OCI-LY1 (cell line): ENCODE measurements at regions not wholly inside any gene's neighbourhood (a gene's known extent, or its start where the extent isn't known, plus 50 kb on each side); places are given as distances from the start of the nearest gene placed in this dataset.

Experiments
- H2AFZ ChIP-seq: fragments of 200-600 bp; sonication (generic), shearing (Covaris generic); 2 replicates; pipeline ENCODE4 v1.6.0; 2014; ENCODE audit warnings: antibody characterized with exemption, mild to moderate bottlenecking, low read length
- H3F3A ChIP-seq: fragments of 200-600 bp; sonication (generic), shearing (Covaris generic); 2 replicates; pipeline ENCODE4 v1.6.0; 2014; ENCODE audit warnings: mild to moderate bottlenecking, antibody characterized with exemption, low read length, moderate library complexity; ENCODE audit not compliant: insufficient read depth
- H3K27ac ChIP-seq: fragments of 200-600 bp; sonication (generic); 2 replicates; pipeline ENCODE4 v1.5.1; 2014; ENCODE audit warnings: low read length, mixed run types, mild to moderate bottlenecking, low read depth; ENCODE audit not compliant: poor library complexity, severe bottlenecking
- H3K27me3 ChIP-seq: fragments of 200-600 bp; sonication (generic); 2 replicates; pipeline ENCODE4 v1.6.0; 2014; ENCODE audit warnings: antibody characterized with exemption, mild to moderate bottlenecking, low read length, moderate library complexity; ENCODE audit not compliant: insufficient read depth
- H3K36me3 ChIP-seq: fragments of 200-600 bp; sonication (generic); 2 replicates; pipeline ENCODE4 v1.6.1; 2014; ENCODE audit warnings: mild to moderate bottlenecking, antibody characterized with exemption, low read length, moderate library complexity, mixed read lengths; ENCODE audit not compliant: insufficient read depth
- H3K4me1 ChIP-seq: fragments of 200-600 bp; sonication (generic); 2 replicates; pipeline ENCODE4 v1.5.1; 2014; ENCODE audit warnings: mild to moderate bottlenecking, low read length, moderate library complexity; ENCODE audit not compliant: insufficient read depth, severe bottlenecking
- H3K4me2 ChIP-seq: fragments of 200-600 bp; sonication (generic), shearing (Covaris generic); 2 replicates; pipeline ENCODE4 v1.6.1; 2014; ENCODE audit warnings: low read length
- H3K4me3 ChIP-seq: fragments of 200-600 bp; sonication (generic); 2 replicates; pipeline ENCODE4 v1.5.1; 2014; ENCODE audit warnings: low read length, low read depth, mild to moderate bottlenecking, mixed read lengths; ENCODE audit not compliant: poor library complexity, severe bottlenecking
- H3K79me2 ChIP-seq: fragments of 200-600 bp; shearing (Covaris generic); 2 replicates; pipeline ENCODE4 v1.6.1; 2016; ENCODE audit warnings: mixed run types, low read length, mixed read lengths; ENCODE audit not compliant: insufficient read depth
- H3K9ac ChIP-seq: fragments of 200-600 bp; sonication (generic), shearing (Covaris generic); 2 replicates; pipeline ENCODE4 v1.6.1; 2014; ENCODE audit warnings: mild to moderate bottlenecking, low read length, mixed read lengths
- H3K9me2 ChIP-seq: fragments of 200-600 bp; sonication (generic), shearing (Covaris generic); 2 replicates; pipeline ENCODE4 v1.6.1; 2014; ENCODE audit warnings: low read depth, mild to moderate bottlenecking, low read length, mixed read lengths
- H3K9me3 ChIP-seq: fragments of 200-600 bp; shearing (Covaris generic); 2 replicates; pipeline ENCODE4 v1.6.1; 2014; ENCODE audit warnings: low read length, mixed read lengths
- H4K20me1 ChIP-seq: fragments of 200-600 bp; sonication (generic), shearing (Covaris generic); 2 replicates; pipeline ENCODE4 v1.6.0; 2016; ENCODE audit warnings: mild to moderate bottlenecking, low read length; ENCODE audit not compliant: insufficient read depth
- EZH2 ChIP-seq: fragments of 200-600 bp; sonication (generic), shearing (Covaris generic); IDR thresholded peaks from 2 replicates; pipeline ENCODE4 v1.8.0; 2017; ENCODE audit warnings: borderline replicate concordance, mixed run types, mild to moderate bottlenecking, antibody characterized with exemption, low read length, moderate library complexity, mixed read lengths
- TF ChIP-seq, protein P1 (sequence below): fragments of 200-600 bp; sonication (generic), shearing (Covaris generic); IDR thresholded peaks from 2 replicates; pipeline ENCODE4 v1.5.1; 2017; ENCODE audit warnings: mild to moderate bottlenecking, antibody characterized with exemption, low read length, moderate library complexity, mixed read lengths

DNA sequence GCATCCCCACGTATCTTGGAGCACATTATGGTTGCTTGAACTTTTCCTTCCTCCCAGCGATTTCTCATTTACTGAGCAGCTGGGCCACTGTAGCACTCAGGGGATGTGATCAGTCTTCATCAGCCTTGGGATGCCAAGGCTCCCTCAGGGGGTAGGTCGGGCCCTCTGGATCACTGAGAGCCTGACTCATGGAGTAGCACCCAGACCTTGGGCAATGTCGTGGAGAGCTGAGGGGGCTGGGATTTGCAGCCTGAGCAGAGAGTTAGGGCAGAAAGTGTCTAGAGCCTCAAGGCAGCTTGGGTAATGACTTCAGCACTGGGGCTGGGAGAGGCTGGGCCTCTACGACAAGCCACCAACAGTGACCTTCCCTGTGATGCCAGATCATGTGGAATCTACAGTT lies 86.5 kb upstream of the CXCL12 start:
- no peaks in the 10 kb centered on the region for H4K20me1 ChIP-seq
- TF ChIP-seq, protein P1, sequence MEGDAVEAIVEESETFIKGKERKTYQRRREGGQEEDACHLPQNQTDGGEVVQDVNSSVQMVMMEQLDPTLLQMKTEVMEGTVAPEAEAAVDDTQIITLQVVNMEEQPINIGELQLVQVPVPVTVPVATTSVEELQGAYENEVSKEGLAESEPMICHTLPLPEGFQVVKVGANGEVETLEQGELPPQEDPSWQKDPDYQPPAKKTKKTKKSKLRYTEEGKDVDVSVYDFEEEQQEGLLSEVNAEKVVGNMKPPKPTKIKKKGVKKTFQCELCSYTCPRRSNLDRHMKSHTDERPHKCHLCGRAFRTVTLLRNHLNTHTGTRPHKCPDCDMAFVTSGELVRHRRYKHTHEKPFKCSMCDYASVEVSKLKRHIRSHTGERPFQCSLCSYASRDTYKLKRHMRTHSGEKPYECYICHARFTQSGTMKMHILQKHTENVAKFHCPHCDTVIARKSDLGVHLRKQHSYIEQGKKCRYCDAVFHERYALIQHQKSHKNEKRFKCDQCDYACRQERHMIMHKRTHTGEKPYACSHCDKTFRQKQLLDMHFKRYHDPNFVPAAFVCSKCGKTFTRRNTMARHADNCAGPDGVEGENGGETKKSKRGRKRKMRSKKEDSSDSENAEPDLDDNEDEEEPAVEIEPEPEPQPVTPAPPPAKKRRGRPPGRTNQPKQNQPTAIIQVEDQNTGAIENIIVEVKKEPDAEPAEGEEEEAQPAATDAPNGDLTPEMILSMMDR = no peak
- TF ChIP-seq EZH2 = no peak
- H3K4me3 ChIP-seq = no peak overlapping the region
- H3K4me2 ChIP-seq = no peak overlapping the region
- H3K79me2 ChIP-seq = no peaks in the 10 kb centered on the region
- no peaks in the 10 kb centered on the region for H3K36me3 ChIP-seq
- H3K9me2 ChIP-seq = no peaks in the 10 kb centered on the region
- no peak overlapping the region for H3K9ac ChIP-seq
- no peaks in the 10 kb centered on the region for H3K9me3 ChIP-seq
- no peaks in the 10 kb centered on the region for H3K4me1 ChIP-seq
- H2AFZ ChIP-seq = no peak overlapping the region
- 0 out of 2 replicates have a peak, but pooled peaks cover 3% of the 10 kb centered on the region for H3K27me3 ChIP-seq
- no peak overlapping the region for H3K27ac ChIP-seq
- no peaks in the 10 kb centered on the region for H3F3A ChIP-seq

DNA sequence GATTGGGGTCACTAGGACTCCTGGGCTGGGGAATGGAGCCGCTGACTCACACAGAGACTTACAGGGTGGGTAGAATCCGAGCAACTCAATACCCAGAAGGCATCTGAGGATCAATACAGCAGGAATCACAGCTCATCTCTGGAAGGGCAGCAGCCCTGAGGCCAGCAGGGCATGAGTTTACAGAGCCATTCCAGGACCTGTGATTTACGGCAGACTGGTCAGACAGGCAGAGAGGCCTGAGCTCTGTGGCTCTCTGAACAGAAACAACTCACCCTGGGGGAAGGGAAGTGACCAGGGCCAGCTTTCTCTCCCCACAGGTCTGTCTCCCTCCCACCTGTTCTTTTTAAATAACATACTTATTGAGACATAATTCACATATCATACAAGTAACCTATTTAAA lies 88.2 kb upstream of the CXCL12 start:
- Histone ChIP-seq H3K36me3 (no peaks in the 10 kb centered on the region), H2AFZ (no peak overlapping the region), H3K27ac (no peak overlapping the region)

DNA sequence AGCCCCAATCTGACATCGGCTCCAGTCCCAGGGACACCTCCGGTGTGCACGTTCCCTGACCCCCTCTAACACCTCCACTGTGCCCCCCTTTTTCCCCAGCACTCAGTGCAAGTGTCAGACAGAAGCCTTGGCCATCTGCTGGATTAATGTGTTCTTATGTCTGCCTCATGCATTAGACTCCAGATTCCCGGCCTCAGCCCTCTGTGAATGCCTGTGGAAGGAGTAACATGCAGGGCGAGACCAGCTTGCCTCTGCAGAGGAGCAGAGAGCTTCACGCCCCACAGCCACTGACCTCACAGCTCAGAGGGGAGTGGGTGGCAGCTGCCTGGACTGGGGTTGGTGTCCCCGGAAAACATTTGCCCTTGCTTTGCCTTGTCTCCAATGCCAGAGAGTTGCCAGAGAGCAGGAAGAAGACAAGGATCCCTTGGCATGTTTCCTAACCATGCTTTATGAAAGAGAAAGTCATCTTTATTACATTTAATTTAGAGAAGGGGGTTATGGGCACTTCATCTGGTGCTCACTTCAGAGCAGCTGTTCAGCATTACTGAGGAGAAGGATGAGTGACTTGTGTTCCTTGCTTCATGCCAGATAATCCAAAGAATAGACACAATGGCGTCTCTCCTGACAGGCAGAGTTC lies 91.6 kb upstream of the CXCL12 start:
- Histone ChIP-seq H3K9ac (no peak overlapping the region), H2AFZ (no peak overlapping the region), H3K27me3 (no peaks in the 10 kb centered on the region)

More for the DNA sequence above, 88.2 kb upstream of the CXCL12 start:
- H3K9ac ChIP-seq = no peak overlapping the region
- no peak overlapping the region for H3K4me3 ChIP-seq
- H3K4me2 ChIP-seq = no peak overlapping the region
- H3K27me3 ChIP-seq = no peaks in the 10 kb centered on the region
- no peaks in the 10 kb centered on the region for H3F3A ChIP-seq
- H3K79me2 ChIP-seq = no peaks in the 10 kb centered on the region
- H3K9me2 ChIP-seq = no peaks in the 10 kb centered on the region
- H3K9me3 ChIP-seq = no peaks in the 10 kb centered on the region
- no peaks in the 10 kb centered on the region for H3K4me1 ChIP-seq
- no peak for TF ChIP-seq EZH2
- TF ChIP-seq, protein P1 = no peak
- no peaks in the 10 kb centered on the region for H4K20me1 ChIP-seq

More for the DNA sequence above, 91.6 kb upstream of the CXCL12 start:
- Histone ChIP-seq H3K36me3 (no peaks in the 10 kb centered on the region), H3K9me2 (no peaks in the 10 kb centered on the region), H3F3A (no peaks in the 10 kb centered on the region), H3K9me3 (no peaks in the 10 kb centered on the region), H3K27ac (no peak overlapping the region), H3K4me1 (no peaks in the 10 kb centered on the region), H3K4me2 (no peak overlapping the region), H3K79me2 (no peaks in the 10 kb centered on the region), H3K4me3 (no peak overlapping the region), H4K20me1 (no peaks in the 10 kb centered on the region)
- TF ChIP-seq, protein P1 = no peak
- TF ChIP-seq EZH2 = no peak
